K562 (cell line): ENCODE measurements at regions not wholly inside any gene's neighbourhood (a gene's known extent, or its start where the extent isn't known, plus 50 kb on each side); places are given as distances from the start of the nearest gene placed in this dataset.

Experiments used
- ATAC-seq: fragments of 200-7000 bp; cut with Tn5 transposase; 3 replicates; pipeline ENCODE4 v1.9.1; 2020; ENCODE audit warnings: moderate library complexity
- BruUV-seq: library from RNA; stranded (reverse); fragments of 400-500 nt; replicated peaks from 2 replicates; lab custom pipeline; 2021; lab: Mats Ljungman, UMichigan
- CTCF ChIA-PET: fragments of 300-600 bp; formaldehyde crosslinking; extraction: SDS; loops from one replicate; lab custom pipeline; 2021; ENCODE audit warnings: low intra/inter-chr PET ratio; lab: Yijun Ruan, JAX
- POLR2A ChIA-PET: fragments of 300-600, 350-650 bp; sonication (Branson Sonifier 250); formaldehyde crosslinking; extraction: SDS; loops from one replicate; lab custom pipeline; 2021; ENCODE audit warnings: antibody characterized with exemption, inconsistent platforms; lab: Yijun Ruan, JAX
- DNase-seq, 4 experiments: peaks; one replicate each; pipeline versions ENCODE4 v3.0.0 to v3.0.0-alpha.2; 2011 to 2018; ENCODE audit warnings: low spot score in 3 of 4, mixed read lengths in 3 of 4; ENCODE audit errors: extremely low read depth in 1 of 4
- FAIRE-seq: peaks from 2 replicates; lab custom pipeline; 2011; peaks lifted over from hg19 to GRCh38; lab: Jason Lieb, UNC
- H2AFZ ChIP-seq: 2 replicates; pipeline ENCODE4 v1.6.0; 2011; ENCODE audit warnings: low read depth, low read length, control low read depth, inconsistent platforms
- H3K27ac ChIP-seq: fragments of 200-600 bp; 3 replicates; pipeline ENCODE4 v1.8.0; 2011; ENCODE audit warnings: low read depth, mild to moderate bottlenecking, control low read depth, inconsistent platforms, low read length, moderate library complexity, mixed read lengths; ENCODE audit errors: extremely low read depth
- H3K27me3 ChIP-seq, 2 experiments: fragments of 300-600 bp in 1 of 2; 2 replicates in 1 of 2; 3 replicates in 1 of 2; pipeline versions ENCODE4 v1.6.0 to v1.8.0; 2011; ENCODE audit warnings: inconsistent platforms in 2 of 2, low read length in 2 of 2, mild to moderate bottlenecking in 1 of 2, mixed read lengths in 1 of 2, moderate library complexity in 1 of 2; ENCODE audit not compliant: control insufficient read depth in 2 of 2, insufficient read depth in 2 of 2
- H3K36me3 ChIP-seq: fragments of 300-600 bp; 3 replicates; pipeline ENCODE4 v1.8.0; 2011; ENCODE audit warnings: mild to moderate bottlenecking, low read length, inconsistent platforms; ENCODE audit not compliant: control insufficient read depth, insufficient read depth
- H3K4me1 ChIP-seq, 2 experiments: fragments of 200-600 bp in 1 of 2; replicated peaks in 1 of 2; 2 replicates in 1 of 2; 3 replicates in 1 of 2; pipeline versions ENCODE4 v1.5.1 to v1.8.0; 2011; ENCODE audit warnings: inconsistent platforms in 2 of 2, low read length in 2 of 2, mild to moderate bottlenecking in 1 of 2, mixed read lengths in 1 of 2, moderate library complexity in 1 of 2; ENCODE audit not compliant: control insufficient read depth in 2 of 2, insufficient read depth in 2 of 2
- H3K4me2 ChIP-seq: 2 replicates; pipeline ENCODE4 v1.6.1; 2011; ENCODE audit warnings: low read length, control low read depth, inconsistent platforms, mixed read lengths; ENCODE audit not compliant: insufficient read depth
- H3K4me3 ChIP-seq: fragments of 200-600 bp; sonication (generic), shearing (Covaris generic); 2 replicates; pipeline ENCODE4 v1.5.1; 2016; ENCODE audit warnings: control low read depth, inconsistent platforms
- H3K79me2 ChIP-seq: fragments of 200-600 bp; 3 replicates; pipeline ENCODE4 v1.8.0; 2011; ENCODE audit warnings: low read length, inconsistent platforms; ENCODE audit not compliant: control insufficient read depth, insufficient read depth
- H3K9ac ChIP-seq, 2 experiments: 2 replicates each; pipeline versions ENCODE4 v1.6.0 to v1.6.1; 2011; ENCODE audit warnings: low read depth in 2 of 2, low read length in 2 of 2, control low read depth in 1 of 2, inconsistent platforms in 1 of 2, mild to moderate bottlenecking in 1 of 2, mixed read lengths in 1 of 2; ENCODE audit not compliant: insufficient read depth in 1 of 2
- H3K9me1 ChIP-seq: one replicate; pipeline ENCODE4 v1.6.0; 2011; ENCODE audit warnings: inconsistent platforms, mild to moderate bottlenecking, low read length, moderate library complexity; ENCODE audit not compliant: control insufficient read depth, insufficient read depth
- H3K9me3 ChIP-seq: replicated peaks from 2 replicates; pipeline ENCODE4 v1.5.1; 2011; ENCODE audit warnings: low read depth, low read length, inconsistent platforms; ENCODE audit not compliant: control insufficient read depth, insufficient read depth
- H4K20me1 ChIP-seq: replicated peaks from 2 replicates; pipeline ENCODE4 v1.6.1; 2011; ENCODE audit warnings: low read length, inconsistent platforms, mixed read lengths; ENCODE audit not compliant: control insufficient read depth, insufficient read depth
- ARID2 ChIP-seq: fragments of 450-650 bp; IDR thresholded peaks from 2 replicates; pipeline ENCODE4 v1.6.1; 2017; ENCODE audit warnings: antibody characterized with exemption, mild to moderate bottlenecking
- ARID4B ChIP-seq: sonication (generic); formaldehyde crosslinking; IDR thresholded peaks from 2 replicates; pipeline ENCODE4 v1.8.0; 2022; ENCODE audit warnings: mild to moderate bottlenecking, missing genetic modification reagents
- CEBPG ChIP-seq, 3 experiments: fragments of 200-800 bp in 1 of 3; sonication (Bioruptor generic) in 1 of 3; sonication (generic) in 1 of 3; formaldehyde crosslinking in 1 of 3; IDR thresholded peaks in 2 of 3; conservative IDR thresholded peaks in 1 of 3; 2 replicates each; pipeline versions ENCODE4 v1.6.1 to v1.8.0; 2016 to 2022; ENCODE audit warnings: missing compliant biosample characterization in 2 of 3, missing genetic modification characterization in 2 of 3, mild to moderate bottlenecking in 1 of 3, missing genetic modification reagents in 1 of 3
- CREB5 ChIP-seq: fragments of 250-450 bp; sonication (Bioruptor Pico); IDR thresholded peaks from 2 replicates; pipeline ENCODE4 v1.5.0; 2020; ENCODE audit warnings: mild to moderate bottlenecking
- ELF1 ChIP-seq: fragments of 200-800 bp; sonication (Bioruptor generic); IDR thresholded peaks from 2 replicates; pipeline ENCODE4 v1.6.1; 2016; ENCODE audit warnings: missing genetic modification characterization, missing compliant biosample characterization
- HBP1 ChIP-seq: fragments of 450-650 bp; formaldehyde crosslinking; IDR thresholded peaks from 2 replicates; pipeline ENCODE4 v1.4.0; 2022; ENCODE audit warnings: missing genetic modification characterization
- RAD51 ChIP-seq: fragments of 450-650 bp; IDR thresholded peaks from 2 replicates; pipeline ENCODE4 v1.7.1; 2016; ENCODE audit warnings: low read depth, mild to moderate bottlenecking, borderline replicate concordance
- ZNF324 ChIP-seq: fragments of 250-450 bp; sonication (Bioruptor Pico); IDR thresholded peaks from 2 replicates; pipeline ENCODE4 v1.4.0; 2020; ENCODE audit warnings: mild to moderate bottlenecking
- ZNF717 ChIP-seq: fragments of 250-450 bp; sonication (Bioruptor Pico); IDR thresholded peaks from 2 replicates; pipeline ENCODE4 v1.5.0; 2021
- ZNF778 ChIP-seq: fragments of 450-650 bp; formaldehyde crosslinking; IDR thresholded peaks from 2 replicates; pipeline ENCODE4 v1.4.0; 2020; ENCODE audit warnings: mild to moderate bottlenecking, moderate library complexity
- WGBS: fragments of 100-300 bp; shearing (Covaris generic); methylation state at CpG from one replicate; pipeline ENCODE4 v1.1.6; 2016; ENCODE audit warnings: low coverage, mixed read lengths; ENCODE audit not compliant: insufficient coverage; ENCODE audit errors: missing lambda C conversion rate; 5-methylcytosine and 5-hydroxymethylcytosine counted together
- in situ Hi-C: fragments of 300-500 bp; cut with MboI; formaldehyde crosslinking; loops from 4 replicates; pipeline ENCODE4 v1.15.0; 2018; ENCODE audit warnings: inconsistent platforms, mixed read lengths
- intact Hi-C: fragments of 100-400 bp; cut with micrococcal nuclease; formaldehyde crosslinking; loops from 2 replicates; pipeline ENCODE4 v1.14.2; 2022

GRCh38 chr5:89695371-89695770 lies 714.2 kb downstream of the CETN3 start:
- CTCF ChIA-PET, result no interaction called here
- WGBS, result 0% methylated on average over 1 of the region's 1 CpG
- H3K36me3 ChIP-seq, result no peaks in the 10 kb centered on the region

More at GRCh38 chr5:89695371-89695770, 714.2 kb downstream of the CETN3 start:
- H3K9ac ChIP-seq, result no peak overlapping the region
- H4K20me1 ChIP-seq, result no peaks in the 10 kb centered on the region
- in situ Hi-C loops, result no loop called here
- no peaks in the 10 kb centered on the region for H3K9me1 ChIP-seq
- DNase-seq, result no peak
- TF ChIP-seq ZNF778 (CRISPR knock-in tag), result no peak
- no peak for TF ChIP-seq HBP1 (CRISPR knock-in tag)
- TF ChIP-seq ELF1 (tag), result no peak
- no peak for TF ChIP-seq ZNF717
- no peak for TF ChIP-seq ZNF324
- TF ChIP-seq ARID4B (CRISPR knock-in tag), result no peak
- no peak for TF ChIP-seq RAD51
- TF ChIP-seq CREB5 (CRISPR knock-in tag), result no peak
- no peak for TF ChIP-seq CEBPG (CRISPR knock-in tag; IDR thresholded peaks at IDR 0.05)
- no peak for TF ChIP-seq CEBPG (tag; conservative IDR thresholded peaks at IDR 0.05 in 1 of 2, IDR thresholded peaks at IDR 0.05 in 1 of 2)
- no peak for TF ChIP-seq ARID2
- H3K9me3 ChIP-seq, result no peaks in the 10 kb centered on the region
- POLR2A ChIA-PET, result no interaction called here
- no peak overlapping the region for H3K27ac ChIP-seq
- no peak overlapping the region for H3K4me3 ChIP-seq
- H3K79me2 ChIP-seq, result no peaks in the 10 kb centered on the region
- H3K27me3 ChIP-seq, result no peaks in the 10 kb centered on the region
- ATAC-seq, result no peak
- no peaks in the 10 kb centered on the region for H3K4me1 ChIP-seq
- intact Hi-C loops, result no loop called here
- H3K4me2 ChIP-seq, result no peak overlapping the region
- no peak overlapping the region for H2AFZ ChIP-seq
- no TSS peak for BruUV-seq
- FAIRE-seq, result no peak
